ENCODE measurements at regions not wholly inside any gene's neighbourhood (a gene's known extent, or its start where the extent isn't known, plus 50 kb on each side); places are given as distances from the start of the nearest gene placed in this dataset.

DNA sequence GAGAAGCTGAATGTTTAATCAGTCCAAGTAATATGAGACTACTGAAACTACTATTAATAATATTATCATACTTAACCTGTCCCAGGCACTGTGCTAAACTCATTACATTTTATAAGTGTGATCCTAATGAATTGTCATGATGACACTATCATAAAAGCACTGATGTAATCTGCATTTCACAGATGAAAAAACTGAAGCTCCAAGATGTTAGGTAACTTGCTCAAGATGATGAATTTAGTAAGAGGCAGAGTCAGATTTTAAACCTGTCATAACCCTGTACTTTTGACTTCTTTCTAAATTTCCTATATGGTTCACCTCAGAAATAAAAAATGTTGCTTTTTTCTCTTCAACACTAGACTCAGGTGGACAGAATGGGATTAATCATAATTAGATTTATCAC, 237.6 kb downstream of the ALDH8A1 start:
- TF ChIP-seq, protein P1, sequence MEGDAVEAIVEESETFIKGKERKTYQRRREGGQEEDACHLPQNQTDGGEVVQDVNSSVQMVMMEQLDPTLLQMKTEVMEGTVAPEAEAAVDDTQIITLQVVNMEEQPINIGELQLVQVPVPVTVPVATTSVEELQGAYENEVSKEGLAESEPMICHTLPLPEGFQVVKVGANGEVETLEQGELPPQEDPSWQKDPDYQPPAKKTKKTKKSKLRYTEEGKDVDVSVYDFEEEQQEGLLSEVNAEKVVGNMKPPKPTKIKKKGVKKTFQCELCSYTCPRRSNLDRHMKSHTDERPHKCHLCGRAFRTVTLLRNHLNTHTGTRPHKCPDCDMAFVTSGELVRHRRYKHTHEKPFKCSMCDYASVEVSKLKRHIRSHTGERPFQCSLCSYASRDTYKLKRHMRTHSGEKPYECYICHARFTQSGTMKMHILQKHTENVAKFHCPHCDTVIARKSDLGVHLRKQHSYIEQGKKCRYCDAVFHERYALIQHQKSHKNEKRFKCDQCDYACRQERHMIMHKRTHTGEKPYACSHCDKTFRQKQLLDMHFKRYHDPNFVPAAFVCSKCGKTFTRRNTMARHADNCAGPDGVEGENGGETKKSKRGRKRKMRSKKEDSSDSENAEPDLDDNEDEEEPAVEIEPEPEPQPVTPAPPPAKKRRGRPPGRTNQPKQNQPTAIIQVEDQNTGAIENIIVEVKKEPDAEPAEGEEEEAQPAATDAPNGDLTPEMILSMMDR (IDR thresholded peaks at IDR 0.05) = no peak
- TF ChIP-seq POLR2A (IDR thresholded peaks at IDR 0.05) (no peak), POLR2AphosphoS5 (IDR thresholded peaks at IDR 0.05) (no peak)

Measured in prostate gland (tissue), 2 donors.